ENCODE measurements at regions not wholly inside any gene's neighbourhood (a gene's known extent, or its start where the extent isn't known, plus 50 kb on each side); places are given as distances from the start of the nearest gene placed in this dataset.
"Not testable (repeated sequence)": the region's sequence is repeated elsewhere in the genome, so short reads cannot be mapped to it uniquely, and the experiment has no call there.

DNA sequence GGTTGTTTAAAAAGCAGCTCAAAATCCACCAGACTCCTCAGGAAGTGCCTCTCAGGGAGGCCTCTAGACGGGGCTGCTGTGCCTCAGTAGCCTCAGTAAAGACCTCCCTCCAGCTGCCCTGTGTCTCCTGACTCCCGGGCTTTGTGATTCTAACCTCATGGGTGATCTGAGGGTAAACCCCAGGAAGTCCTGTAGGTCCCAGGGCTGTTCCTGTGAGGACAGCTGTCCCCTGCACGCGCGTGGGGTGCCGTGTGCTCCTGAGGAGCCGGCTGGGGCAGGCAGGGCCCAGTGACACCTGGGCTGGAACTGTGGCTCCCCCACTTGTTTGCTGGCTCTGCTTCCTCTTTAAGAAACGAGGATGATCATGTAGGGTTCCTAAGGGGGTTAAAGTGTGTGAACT, 359.9 kb downstream of the BCL2L11 start:
- H3K9ac ChIP-seq, result peak overlapping the region; percentile 57
- 73 to 74% methylated on average over 8 of the region's 8 CpGs for WGBS, 2 experiments (ENCODE audit: low coverage in 1 of 2, low lambda C conversion rate in 2 of 2, missing lambda C conversion rate in 2 of 2)
- H3F3A ChIP-seq (ENCODE audit: insufficient read depth), result not testable (repeated sequence)

DNA sequence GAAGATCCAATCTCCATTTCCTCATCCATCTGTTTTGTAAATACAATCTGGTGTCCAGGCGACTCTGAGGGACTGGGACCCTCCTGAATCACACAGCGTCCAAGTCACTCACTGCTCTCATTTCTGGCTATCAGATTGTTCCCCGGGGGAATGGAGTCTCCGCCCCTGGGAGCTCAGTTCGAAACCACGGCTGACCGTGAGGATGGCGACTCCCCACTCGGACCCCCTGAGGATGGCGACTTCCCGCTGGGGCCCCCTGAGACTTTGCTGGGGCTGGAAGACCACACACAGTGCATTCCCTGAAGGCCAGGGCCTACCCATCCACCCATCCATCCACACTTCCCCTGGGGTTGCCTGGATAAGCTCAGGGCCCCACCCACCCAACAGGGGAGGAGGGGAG, 360.5 kb downstream of the BCL2L11 start:
- not testable (repeated sequence) for DNase-seq; H3F3A ChIP-seq (ENCODE audit: insufficient read depth); H3K9ac ChIP-seq; H3K9me3 ChIP-seq (ENCODE audit: low read depth); H3K36me3 ChIP-seq (ENCODE audit: low read depth); H3K27me3 ChIP-seq (replicated peaks; ENCODE audit: insufficient read depth); H3K9me2 ChIP-seq (ENCODE audit: insufficient read depth); H3K4me2 ChIP-seq (ENCODE audit: unreplicated experiment); H3K4me3 ChIP-seq; H2AFZ ChIP-seq; H4K20me1 ChIP-seq (ENCODE audit: insufficient read depth)
- in situ Hi-C loops (cut with MboI), result loop anchor here (25.0 kb wide), 1 partner anchor 181 kb away; no protein-coding TSS in a partner anchor
- 71 to 72% methylated on average over 9 to 11 of the region's 11 CpGs for WGBS, 2 experiments (ENCODE audit: low coverage in 1 of 2, low lambda C conversion rate in 2 of 2, missing lambda C conversion rate in 2 of 2)
- H3K79me2 ChIP-seq (ENCODE audit: insufficient read depth), result peaks cover 90% of the 10 kb centered on the region
- peak overlapping the region; percentile 71 for H3K27ac ChIP-seq
- peaks cover 17% of the 10 kb centered on the region for H3K4me1 ChIP-seq (ENCODE audit: insufficient read depth)

More for the DNA sequence above, 359.9 kb downstream of the BCL2L11 start:
- not testable (repeated sequence) for H2AFZ ChIP-seq; H4K20me1 ChIP-seq (ENCODE audit: insufficient read depth); H3K9me3 ChIP-seq (ENCODE audit: low read depth); H3K27me3 ChIP-seq (replicated peaks; ENCODE audit: insufficient read depth); DNase-seq; H3K4me3 ChIP-seq; H3K9me2 ChIP-seq (ENCODE audit: insufficient read depth); H3K4me2 ChIP-seq (ENCODE audit: unreplicated experiment); H3K36me3 ChIP-seq (ENCODE audit: low read depth)
- Histone ChIP-seq H3K79me2 (ENCODE audit: insufficient read depth) (peaks cover 90% of the 10 kb centered on the region), H3K27ac (peak overlapping the region; percentile 71), H3K4me1 (ENCODE audit: insufficient read depth) (peaks cover 17% of the 10 kb centered on the region)
- in situ Hi-C loops (cut with MboI), result loop anchor here (25.0 kb wide), 1 partner anchor 182 kb away; no protein-coding TSS in a partner anchor

DNA sequence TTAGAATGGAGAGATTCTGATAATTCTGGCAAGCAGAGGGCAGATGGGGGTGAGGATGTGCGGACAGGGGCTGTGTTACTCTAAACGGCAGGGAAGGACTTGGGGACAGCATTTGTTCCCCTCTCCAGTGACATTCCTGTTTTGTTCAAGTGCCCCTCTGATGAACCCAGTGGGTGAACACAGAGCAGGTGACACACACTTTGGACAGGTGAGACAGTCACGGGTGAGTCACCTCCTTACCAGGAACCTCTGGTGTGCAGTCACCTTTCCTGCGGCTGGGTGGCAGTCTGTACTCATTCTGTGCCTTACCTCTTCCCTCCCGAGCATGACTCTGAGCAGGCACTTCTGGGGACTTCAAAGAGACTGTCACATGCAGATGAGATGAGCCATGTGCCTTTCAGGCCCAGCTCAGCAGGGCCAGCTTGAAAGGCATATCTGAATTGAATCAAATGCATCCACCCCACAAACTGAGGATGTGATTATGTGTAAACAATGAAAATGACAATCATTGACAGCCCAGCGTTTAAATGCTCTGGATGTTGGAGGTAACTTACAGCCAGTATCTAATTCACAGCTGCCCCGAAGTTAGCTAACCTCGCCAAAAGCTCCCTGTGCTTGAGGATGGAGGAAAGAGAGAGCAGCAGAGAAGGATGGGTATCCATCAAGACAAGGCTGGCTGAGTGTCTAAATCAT, 362.4 kb downstream of the BCL2L11 start:
- in situ Hi-C loops (cut with MboI), result loop anchor here (25.0 kb wide), 1 partner anchor 179 kb away; no protein-coding TSS in a partner anchor

DNA sequence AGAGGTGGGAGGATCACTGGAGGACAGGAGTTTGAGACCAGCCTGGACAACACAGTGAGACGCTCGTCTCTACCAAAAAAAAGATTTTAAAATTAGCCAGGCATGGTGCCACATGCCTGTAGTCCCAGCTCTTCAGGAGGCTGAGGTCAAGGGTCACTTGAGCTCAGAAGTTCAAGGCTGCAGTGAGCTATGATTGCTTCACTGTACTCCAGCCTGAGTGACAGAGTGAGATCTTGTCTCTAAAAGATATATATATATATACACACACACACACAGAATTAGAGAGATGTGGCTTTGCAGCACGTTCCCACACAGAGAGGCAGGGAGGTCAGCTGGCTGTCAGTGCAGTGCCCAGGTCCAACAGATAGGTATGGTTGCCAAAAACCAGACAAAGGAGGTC, 363.4 kb downstream of the BCL2L11 start:
- not testable (repeated sequence) for H3K27ac ChIP-seq; H4K20me1 ChIP-seq (ENCODE audit: insufficient read depth); DNase-seq; H3F3A ChIP-seq (ENCODE audit: insufficient read depth); H3K9ac ChIP-seq; H3K36me3 ChIP-seq (ENCODE audit: low read depth); H3K27me3 ChIP-seq (replicated peaks; ENCODE audit: insufficient read depth); H3K4me2 ChIP-seq (ENCODE audit: unreplicated experiment); H3K9me3 ChIP-seq (ENCODE audit: low read depth); H2AFZ ChIP-seq; H3K9me2 ChIP-seq (ENCODE audit: insufficient read depth); H3K4me3 ChIP-seq
- WGBS, 2 experiments (ENCODE audit: low coverage in 1 of 2, low lambda C conversion rate in 2 of 2, missing lambda C conversion rate in 2 of 2), result 91 to 100% methylated on average over 1 to 3 of the region's 3 CpGs
- peaks cover 85% of the 10 kb centered on the region for H3K79me2 ChIP-seq (ENCODE audit: insufficient read depth)
- peaks cover 17% of the 10 kb centered on the region for H3K4me1 ChIP-seq (ENCODE audit: insufficient read depth)
- in situ Hi-C loops (cut with MboI), result loop anchor here (25.0 kb wide), 1 partner anchor 178 kb away; no protein-coding TSS in a partner anchor

More for the DNA sequence above, 362.4 kb downstream of the BCL2L11 start:
- DNase-seq; H3K4me2 ChIP-seq (ENCODE audit: unreplicated experiment); H3F3A ChIP-seq (ENCODE audit: insufficient read depth); H3K27ac ChIP-seq; H3K9me2 ChIP-seq (ENCODE audit: insufficient read depth); H3K9ac ChIP-seq; H3K36me3 ChIP-seq (ENCODE audit: low read depth); H2AFZ ChIP-seq; H4K20me1 ChIP-seq (ENCODE audit: insufficient read depth); H3K27me3 ChIP-seq (replicated peaks; ENCODE audit: insufficient read depth); H3K9me3 ChIP-seq (ENCODE audit: low read depth); H3K4me3 ChIP-seq: not testable (repeated sequence)
- H3K79me2 ChIP-seq (ENCODE audit: insufficient read depth), result peaks cover 87% of the 10 kb centered on the region
- 75 to 78% methylated on average over 5 to 6 of the region's 8 CpGs for WGBS, 2 experiments (ENCODE audit: low coverage in 1 of 2, low lambda C conversion rate in 2 of 2, missing lambda C conversion rate in 2 of 2)
- peaks cover 17% of the 10 kb centered on the region for H3K4me1 ChIP-seq (ENCODE audit: insufficient read depth)

DNA sequence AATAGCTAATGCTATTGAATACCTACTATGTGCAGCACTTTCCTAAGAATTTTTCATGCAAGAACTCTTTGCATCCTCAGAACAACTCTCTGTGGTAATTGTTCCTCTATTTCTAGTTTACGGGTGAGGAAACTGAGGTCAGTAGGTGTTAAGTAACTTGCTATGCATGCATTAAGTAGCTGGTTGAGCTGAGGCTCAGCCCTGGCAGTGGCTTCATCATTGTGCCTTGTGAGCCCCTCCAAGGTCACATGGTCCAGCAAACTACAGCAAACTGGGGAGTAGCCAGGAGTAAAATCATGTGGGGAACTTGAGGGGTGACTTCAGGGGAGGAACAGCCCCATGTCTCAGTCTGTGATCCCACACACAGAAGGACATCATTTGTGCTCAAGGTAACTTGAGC, 365.2 kb downstream of the BCL2L11 start:
- not testable (repeated sequence) for H2AFZ ChIP-seq; H3K9me3 ChIP-seq (ENCODE audit: low read depth); H3K4me1 ChIP-seq (ENCODE audit: insufficient read depth); H3K4me2 ChIP-seq (ENCODE audit: unreplicated experiment); H3K9me2 ChIP-seq (ENCODE audit: insufficient read depth); H3K9ac ChIP-seq; H3F3A ChIP-seq (ENCODE audit: insufficient read depth); H3K27me3 ChIP-seq (replicated peaks; ENCODE audit: insufficient read depth); H3K27ac ChIP-seq; H3K4me3 ChIP-seq; H4K20me1 ChIP-seq (ENCODE audit: insufficient read depth); DNase-seq; H3K36me3 ChIP-seq (ENCODE audit: low read depth)
- in situ Hi-C loops (cut with MboI), result loop anchor here (25.0 kb wide), 1 partner anchor 176 kb away; no protein-coding TSS in a partner anchor
- 94 to 100% methylated on average over 1 of the region's 1 CpG for WGBS, 2 experiments (ENCODE audit: low coverage in 1 of 2, low lambda C conversion rate in 2 of 2, missing lambda C conversion rate in 2 of 2)
- H3K79me2 ChIP-seq (ENCODE audit: insufficient read depth), result peaks cover 81% of the 10 kb centered on the region

DNA sequence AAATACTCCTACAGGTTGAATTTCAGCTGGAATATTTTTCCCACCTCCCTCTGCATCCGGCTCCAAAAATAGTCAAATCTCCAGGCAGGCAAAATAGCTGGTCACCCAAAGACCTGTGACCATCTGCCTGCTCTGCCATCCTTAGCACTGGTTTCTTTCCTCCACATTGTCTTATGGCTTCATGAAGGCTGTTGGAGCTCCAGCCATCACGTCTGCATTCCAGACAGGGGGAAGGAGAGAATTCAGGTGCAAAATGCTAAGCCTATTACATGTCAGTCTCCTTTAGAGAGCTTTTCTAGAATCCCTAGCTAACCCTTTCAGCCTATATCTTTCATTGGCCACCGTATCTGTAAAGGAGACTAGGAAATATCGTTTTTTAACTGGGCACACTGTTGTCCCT, 367.7 kb downstream of the BCL2L11 start:
- not testable (repeated sequence) for H3K27ac ChIP-seq; H3K4me3 ChIP-seq; H3F3A ChIP-seq (ENCODE audit: insufficient read depth); H3K27me3 ChIP-seq (replicated peaks; ENCODE audit: insufficient read depth); H3K36me3 ChIP-seq (ENCODE audit: low read depth); DNase-seq; H3K9me2 ChIP-seq (ENCODE audit: insufficient read depth); H2AFZ ChIP-seq; H3K4me2 ChIP-seq (ENCODE audit: unreplicated experiment); H4K20me1 ChIP-seq (ENCODE audit: insufficient read depth); H3K9ac ChIP-seq; H3K9me3 ChIP-seq (ENCODE audit: low read depth)
- peaks cover 69% of the 10 kb centered on the region for H3K79me2 ChIP-seq (ENCODE audit: insufficient read depth)
- WGBS, 2 experiments (ENCODE audit: low coverage in 1 of 2, low lambda C conversion rate in 2 of 2, missing lambda C conversion rate in 2 of 2), result 82 to 89% methylated on average over 4 of the region's 4 CpGs
- in situ Hi-C loops (cut with MboI), result loop anchor here (25.0 kb wide), 1 partner anchor 174 kb away; no protein-coding TSS in a partner anchor
- H3K4me1 ChIP-seq (ENCODE audit: insufficient read depth), result peaks cover 11% of the 10 kb centered on the region

DNA sequence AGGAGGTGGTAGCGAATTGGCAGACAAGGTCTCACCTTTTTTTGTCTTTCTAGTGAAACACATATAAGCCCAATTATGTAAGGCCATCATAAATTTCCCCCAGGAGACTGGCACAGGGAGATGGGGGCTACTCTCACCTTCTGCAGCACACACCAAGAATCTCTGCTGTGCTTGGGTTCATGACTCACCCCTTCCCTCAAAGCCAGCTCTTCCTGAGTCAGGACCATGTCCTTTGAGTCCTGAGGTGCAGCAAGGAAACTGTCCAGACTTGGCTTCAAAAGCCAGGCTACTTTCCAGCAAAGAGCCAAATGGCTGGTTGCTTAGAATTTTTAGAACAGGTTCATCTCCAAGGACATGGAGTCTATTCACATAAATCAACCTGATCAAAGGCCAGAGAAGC, 368.7 kb downstream of the BCL2L11 start:
- peaks cover 65% of the 10 kb centered on the region for H3K79me2 ChIP-seq (ENCODE audit: insufficient read depth)
- H3K27ac ChIP-seq; H3K9ac ChIP-seq; H3K27me3 ChIP-seq (replicated peaks; ENCODE audit: insufficient read depth); H3K4me3 ChIP-seq; H2AFZ ChIP-seq; H3K36me3 ChIP-seq (ENCODE audit: low read depth); DNase-seq; H3K9me2 ChIP-seq (ENCODE audit: insufficient read depth); H4K20me1 ChIP-seq (ENCODE audit: insufficient read depth); H3K4me2 ChIP-seq (ENCODE audit: unreplicated experiment); H3K9me3 ChIP-seq (ENCODE audit: low read depth): not testable (repeated sequence)
- WGBS, 2 experiments (ENCODE audit: low coverage in 1 of 2, low lambda C conversion rate in 2 of 2, missing lambda C conversion rate in 2 of 2), result no CpG with 5 or more reads among the region's 1 CpG
- peaks cover 11% of the 10 kb centered on the region for H3K4me1 ChIP-seq (ENCODE audit: insufficient read depth)
- H3F3A ChIP-seq (ENCODE audit: insufficient read depth), result peaks cover 11% of the 10 kb centered on the region; the same call in 1 of the 2 replicates
- in situ Hi-C loops (cut with MboI), result loop anchor here (25.0 kb wide), 1 partner anchor 173 kb away; no protein-coding TSS in a partner anchor

All from GM23248 (cell line).